GM12873 (cell line): ENCODE measurements at regions not wholly inside any gene's neighbourhood (a gene's known extent, or its start where the extent isn't known, plus 50 kb on each side); places are given as distances from the start of the nearest gene placed in this dataset.
A peak's percentile ranks its signal among the peaks of the same experiment; 100 is the strongest.

ENCODE experiments used
- TF ChIP-seq, protein P1 (sequence below): IDR thresholded peaks from 2 replicates; pipeline ENCODE4 v1.5.1; 2012; ENCODE audit warnings: low read depth, mild to moderate bottlenecking, moderate library complexity, low read length, control low read depth; ENCODE audit not compliant: insufficient read depth; ENCODE audit errors: missing control alignments

DNA sequence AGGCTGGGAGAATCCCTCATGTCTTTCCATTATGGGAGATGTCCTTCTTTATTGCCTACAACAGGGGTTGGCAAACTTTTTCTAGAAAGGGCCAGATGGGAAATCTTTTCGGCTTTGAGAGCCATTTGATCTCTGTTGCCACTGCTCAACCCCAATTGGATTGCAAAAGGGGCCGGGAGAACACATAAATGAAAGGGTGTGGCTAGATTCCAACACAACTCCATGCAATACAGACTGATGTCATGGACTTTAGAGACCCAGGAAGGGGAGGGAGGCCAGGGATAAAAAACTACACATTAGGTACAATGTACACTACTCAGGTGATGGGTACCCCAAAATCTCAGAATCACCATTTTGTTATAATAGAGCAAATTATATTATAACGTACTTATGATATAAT is 97.6 kb upstream of the SIM2 start:
- TF ChIP-seq, protein P1, sequence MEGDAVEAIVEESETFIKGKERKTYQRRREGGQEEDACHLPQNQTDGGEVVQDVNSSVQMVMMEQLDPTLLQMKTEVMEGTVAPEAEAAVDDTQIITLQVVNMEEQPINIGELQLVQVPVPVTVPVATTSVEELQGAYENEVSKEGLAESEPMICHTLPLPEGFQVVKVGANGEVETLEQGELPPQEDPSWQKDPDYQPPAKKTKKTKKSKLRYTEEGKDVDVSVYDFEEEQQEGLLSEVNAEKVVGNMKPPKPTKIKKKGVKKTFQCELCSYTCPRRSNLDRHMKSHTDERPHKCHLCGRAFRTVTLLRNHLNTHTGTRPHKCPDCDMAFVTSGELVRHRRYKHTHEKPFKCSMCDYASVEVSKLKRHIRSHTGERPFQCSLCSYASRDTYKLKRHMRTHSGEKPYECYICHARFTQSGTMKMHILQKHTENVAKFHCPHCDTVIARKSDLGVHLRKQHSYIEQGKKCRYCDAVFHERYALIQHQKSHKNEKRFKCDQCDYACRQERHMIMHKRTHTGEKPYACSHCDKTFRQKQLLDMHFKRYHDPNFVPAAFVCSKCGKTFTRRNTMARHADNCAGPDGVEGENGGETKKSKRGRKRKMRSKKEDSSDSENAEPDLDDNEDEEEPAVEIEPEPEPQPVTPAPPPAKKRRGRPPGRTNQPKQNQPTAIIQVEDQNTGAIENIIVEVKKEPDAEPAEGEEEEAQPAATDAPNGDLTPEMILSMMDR: no peak

DNA sequence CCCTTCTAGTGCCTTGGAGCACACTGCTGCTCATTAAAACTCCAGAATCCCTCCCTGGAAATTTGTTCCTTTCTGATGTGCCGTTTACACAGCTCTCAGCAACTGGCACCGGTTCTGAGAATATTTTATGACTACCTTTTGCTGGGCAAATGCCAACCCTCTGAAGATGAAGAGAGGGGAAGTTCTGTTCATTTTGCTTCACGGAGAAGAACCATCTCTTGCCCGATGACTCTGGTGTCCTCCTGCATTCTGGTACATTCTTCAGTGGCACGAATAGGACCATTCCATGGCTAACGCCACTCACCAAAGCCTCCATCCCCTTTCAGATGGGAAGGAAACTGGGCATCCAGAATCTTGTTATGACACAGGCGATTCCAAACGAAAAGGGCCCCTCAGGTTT is 96.2 kb upstream of the SIM2 start:
- TF ChIP-seq, protein P1: no peak

DNA sequence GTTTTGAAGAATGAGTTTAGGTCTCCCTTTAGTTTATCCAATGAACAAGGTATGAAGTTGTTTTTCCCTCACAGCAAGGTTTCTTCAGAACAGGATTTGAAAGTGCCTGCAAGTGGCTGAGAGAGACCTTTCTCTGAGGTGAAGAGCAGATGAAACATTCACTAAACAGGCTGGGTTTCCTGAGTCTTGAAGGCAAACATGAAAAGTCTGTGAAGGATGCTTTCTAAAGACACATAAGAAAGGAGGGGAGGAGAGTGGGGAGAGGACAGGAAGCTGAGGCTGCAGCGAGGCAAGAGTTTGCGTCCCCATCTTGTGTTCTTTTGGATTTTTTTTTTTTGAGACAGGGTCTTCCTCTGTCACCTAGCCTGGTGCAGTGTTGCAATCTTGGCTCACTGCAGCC is 95.7 kb upstream of the SIM2 start:
- TF ChIP-seq, protein P1: no peak

DNA sequence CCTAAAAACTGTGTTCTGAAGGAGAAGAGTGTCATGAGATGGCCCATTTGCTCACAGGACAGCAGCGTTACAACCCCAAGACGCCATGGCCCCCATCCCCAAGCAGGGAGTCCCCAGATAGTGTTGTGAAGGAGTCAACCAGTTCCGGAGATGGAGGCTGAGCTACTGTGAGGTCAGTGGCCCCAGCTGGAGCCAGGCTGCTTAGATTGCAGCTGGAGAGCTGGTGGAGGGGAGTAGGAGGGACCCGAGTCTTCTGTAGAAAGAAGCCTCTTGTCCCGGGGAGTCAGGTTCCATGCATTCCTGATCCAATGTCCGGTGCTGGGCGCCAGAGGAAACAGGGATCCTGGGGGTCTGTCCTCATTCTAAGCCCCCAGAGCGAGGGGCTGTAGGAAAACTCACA is 93.5 kb upstream of the SIM2 start:
- TF ChIP-seq, protein P1: no peak

DNA sequence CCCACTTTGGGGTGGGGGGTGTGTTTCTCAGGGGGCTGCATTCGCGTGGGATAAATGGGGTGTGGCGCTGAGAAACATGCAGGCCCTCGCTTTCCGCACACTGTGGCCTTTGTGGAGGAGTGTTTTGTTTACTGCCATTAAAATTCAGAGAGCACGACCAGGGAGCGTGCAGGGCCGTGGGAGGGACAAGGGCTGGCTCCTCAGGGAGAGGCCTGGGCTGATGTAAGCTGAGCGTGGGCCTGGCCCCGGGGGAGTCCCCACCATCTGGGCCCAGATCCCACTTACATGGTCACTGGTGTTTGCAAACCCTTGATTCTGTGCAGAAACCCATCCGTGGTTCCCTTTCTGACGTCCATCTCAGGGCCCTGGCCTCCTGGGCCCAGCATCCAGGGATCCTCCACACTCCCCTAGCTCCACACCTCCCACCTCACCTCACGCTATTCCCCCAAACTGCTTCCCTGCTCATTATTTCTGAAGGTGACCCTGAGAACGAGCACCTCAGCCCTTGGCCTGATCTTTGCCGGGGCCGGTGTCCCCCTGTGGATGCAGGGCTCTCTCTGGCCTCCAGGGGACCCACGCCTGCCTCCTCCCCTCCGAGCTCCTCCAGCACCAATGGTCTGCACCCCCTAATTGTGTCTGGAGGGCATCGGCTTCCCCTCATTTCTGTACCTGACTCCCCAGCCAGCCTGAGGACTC is 92.5 kb upstream of the SIM2 start:
- TF ChIP-seq, protein P1: peak; percentile 13

DNA sequence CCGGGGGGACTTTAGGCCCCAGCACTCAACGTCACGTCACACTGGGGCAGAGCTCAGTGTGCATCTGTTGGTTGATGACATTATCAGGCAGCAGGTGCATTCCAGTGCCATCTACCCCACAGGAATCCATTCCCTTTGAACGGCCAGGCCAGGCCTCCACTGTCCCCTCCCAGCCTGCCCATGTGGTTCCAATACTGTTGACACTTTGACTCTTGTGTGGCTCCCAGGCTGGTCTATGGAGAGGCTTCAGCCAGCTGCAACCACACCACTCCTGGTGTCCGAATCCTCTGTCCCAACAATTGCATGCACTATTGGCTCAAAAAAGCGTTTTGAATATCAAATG is 92.0 kb upstream of the SIM2 start:
- TF ChIP-seq, protein P1: no peak

DNA sequence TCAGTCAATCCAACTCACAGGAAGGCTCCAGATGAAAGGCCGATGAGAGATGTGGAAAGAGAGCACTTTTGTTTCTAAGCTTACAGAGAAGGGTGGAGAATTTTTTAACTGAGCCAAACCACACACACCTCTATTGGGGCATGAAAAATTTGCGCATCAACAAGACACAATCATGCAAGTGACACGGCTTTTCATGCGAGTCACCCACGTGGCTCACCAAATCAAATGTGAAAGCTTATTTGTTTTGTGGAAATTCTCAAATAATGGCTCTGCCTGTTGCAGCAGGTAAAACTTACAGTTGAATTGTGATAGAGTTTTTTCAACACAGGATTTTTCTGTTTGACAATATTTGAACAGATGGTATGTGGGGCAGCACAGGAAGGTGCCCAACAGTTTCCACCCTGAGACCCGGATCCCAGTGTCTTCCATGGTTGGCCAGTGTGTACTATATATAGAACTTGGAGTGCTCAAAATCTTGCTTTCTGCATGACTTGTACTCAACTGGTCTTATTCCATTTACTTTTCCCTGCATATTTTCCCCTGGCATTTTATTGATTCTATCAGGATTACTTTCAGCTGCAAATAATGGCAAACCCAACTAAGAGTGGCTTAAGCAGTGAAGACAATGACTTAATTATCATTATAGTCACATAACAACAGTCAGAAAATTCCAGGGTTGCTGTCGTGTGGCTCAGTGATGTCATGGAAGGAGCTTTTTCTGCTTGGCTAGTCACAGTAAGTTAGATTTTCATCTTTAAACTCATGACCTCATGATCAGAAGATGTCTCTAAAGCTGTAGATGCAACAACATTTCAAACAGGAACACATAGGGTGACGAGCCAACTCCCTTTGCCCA is 90.6 kb upstream of the SIM2 start:
- TF ChIP-seq, protein P1: no peak
